ENCODE measurements at regions not wholly inside any gene's neighbourhood (a gene's known extent, or its start where the extent isn't known, plus 50 kb on each side); places are given as distances from the start of the nearest gene placed in this dataset.

GRCh38 chr2:23238011-23238657, 146.8 kb upstream of the KLHL29 start:
- Histone ChIP-seq H3F3A (ENCODE audit: control insufficient read depth, insufficient read depth) (no peaks in the 10 kb centered on the region), H3K4me3 (ENCODE audit: low read length) (no peak overlapping the region), H3K27ac (ENCODE audit: low read depth, low read length) (no peak overlapping the region), H4K20me1 (ENCODE audit: control insufficient read depth, insufficient read depth, low read depth, low read length) (no peaks in the 10 kb centered on the region), H3K4me1 (ENCODE audit: control insufficient read depth, low read length) (no peaks in the 10 kb centered on the region), H3K79me2 (ENCODE audit: control insufficient read depth, low read length) (no peaks in the 10 kb centered on the region), H3K9me2 (replicated peaks; ENCODE audit: control insufficient read depth, low read length) (no peaks in the 10 kb centered on the region), H3K27me3 (ENCODE audit: control insufficient read depth, low read length) (no peaks in the 10 kb centered on the region), H3K4me2 (ENCODE audit: low read length) (no peak overlapping the region), H3K9me3 (ENCODE audit: control insufficient read depth, insufficient read depth, low read length) (no peaks in the 10 kb centered on the region), H3K36me3 (ENCODE audit: control insufficient read depth, low read length) (no peaks in the 10 kb centered on the region)
- TF ChIP-seq, protein P1, sequence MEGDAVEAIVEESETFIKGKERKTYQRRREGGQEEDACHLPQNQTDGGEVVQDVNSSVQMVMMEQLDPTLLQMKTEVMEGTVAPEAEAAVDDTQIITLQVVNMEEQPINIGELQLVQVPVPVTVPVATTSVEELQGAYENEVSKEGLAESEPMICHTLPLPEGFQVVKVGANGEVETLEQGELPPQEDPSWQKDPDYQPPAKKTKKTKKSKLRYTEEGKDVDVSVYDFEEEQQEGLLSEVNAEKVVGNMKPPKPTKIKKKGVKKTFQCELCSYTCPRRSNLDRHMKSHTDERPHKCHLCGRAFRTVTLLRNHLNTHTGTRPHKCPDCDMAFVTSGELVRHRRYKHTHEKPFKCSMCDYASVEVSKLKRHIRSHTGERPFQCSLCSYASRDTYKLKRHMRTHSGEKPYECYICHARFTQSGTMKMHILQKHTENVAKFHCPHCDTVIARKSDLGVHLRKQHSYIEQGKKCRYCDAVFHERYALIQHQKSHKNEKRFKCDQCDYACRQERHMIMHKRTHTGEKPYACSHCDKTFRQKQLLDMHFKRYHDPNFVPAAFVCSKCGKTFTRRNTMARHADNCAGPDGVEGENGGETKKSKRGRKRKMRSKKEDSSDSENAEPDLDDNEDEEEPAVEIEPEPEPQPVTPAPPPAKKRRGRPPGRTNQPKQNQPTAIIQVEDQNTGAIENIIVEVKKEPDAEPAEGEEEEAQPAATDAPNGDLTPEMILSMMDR (IDR thresholded peaks at IDR 0.05; ENCODE audit: low read depth, low read length, poor library complexity, severe bottlenecking) = no peak
- TF ChIP-seq EZH2phosphoT487 (IDR thresholded peaks at IDR 0.05; ENCODE audit: borderline replicate concordance, low read length) = no peak

GRCh38 chr2:23239374-23239773, 145.6 kb upstream of the KLHL29 start:
- Histone ChIP-seq H3K27me3 (ENCODE audit: control insufficient read depth, low read length) (no peaks in the 10 kb centered on the region), H3K27ac (ENCODE audit: low read depth, low read length) (no peak overlapping the region), H3K79me2 (ENCODE audit: control insufficient read depth, low read length) (no peaks in the 10 kb centered on the region), H3K9me2 (replicated peaks; ENCODE audit: control insufficient read depth, low read length) (no peaks in the 10 kb centered on the region), H3K36me3 (ENCODE audit: control insufficient read depth, low read length) (no peaks in the 10 kb centered on the region), H3K4me2 (ENCODE audit: low read length) (no peak overlapping the region), H3F3A (ENCODE audit: control insufficient read depth, insufficient read depth) (no peaks in the 10 kb centered on the region), H4K20me1 (ENCODE audit: control insufficient read depth, insufficient read depth, low read depth, low read length) (no peaks in the 10 kb centered on the region), H3K9me3 (ENCODE audit: control insufficient read depth, insufficient read depth, low read length) (no peaks in the 10 kb centered on the region), H3K4me1 (ENCODE audit: control insufficient read depth, low read length) (no peaks in the 10 kb centered on the region), H3K4me3 (ENCODE audit: low read length) (no peak overlapping the region)
- no peak for TF ChIP-seq EZH2phosphoT487 (IDR thresholded peaks at IDR 0.05; ENCODE audit: borderline replicate concordance, low read length)
- TF ChIP-seq, protein P1 (IDR thresholded peaks at IDR 0.05; ENCODE audit: low read depth, low read length, poor library complexity, severe bottlenecking) = no peak

DNA sequence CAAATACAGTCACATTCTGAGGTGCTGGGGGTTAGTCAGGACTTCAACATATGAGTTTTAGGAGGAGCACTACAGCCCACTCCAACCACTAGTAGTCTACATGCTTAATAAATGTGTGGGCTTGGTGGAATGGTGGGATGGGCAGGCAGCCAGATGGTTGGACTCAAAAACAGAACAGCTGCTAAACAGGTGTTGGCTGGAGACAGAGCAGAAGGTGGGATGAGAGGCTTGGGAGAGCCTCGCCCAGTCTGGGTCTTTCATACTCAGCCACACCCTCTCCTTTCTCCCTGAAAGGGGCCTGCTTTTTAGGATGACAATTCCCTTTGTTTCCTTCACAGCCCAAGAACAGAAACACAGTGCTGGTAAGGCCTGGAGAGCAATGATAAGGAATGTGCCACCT, 143.9 kb upstream of the KLHL29 start:
- no peaks in the 10 kb centered on the region for H4K20me1 ChIP-seq (ENCODE audit: control insufficient read depth, insufficient read depth, low read depth, low read length)
- no peaks in the 10 kb centered on the region for H3K9me3 ChIP-seq (ENCODE audit: control insufficient read depth, insufficient read depth, low read length)
- TF ChIP-seq EZH2phosphoT487 (IDR thresholded peaks at IDR 0.05; ENCODE audit: borderline replicate concordance, low read length) = no peak
- TF ChIP-seq, protein P1 (IDR thresholded peaks at IDR 0.05; ENCODE audit: low read depth, low read length, poor library complexity, severe bottlenecking) = no peak
- H3K4me2 ChIP-seq (ENCODE audit: low read length) = no peak overlapping the region
- H3F3A ChIP-seq (ENCODE audit: control insufficient read depth, insufficient read depth) = no peaks in the 10 kb centered on the region
- no peaks in the 10 kb centered on the region for H3K36me3 ChIP-seq (ENCODE audit: control insufficient read depth, low read length)
- no peak overlapping the region for H3K27ac ChIP-seq (ENCODE audit: low read depth, low read length)
- H3K79me2 ChIP-seq (ENCODE audit: control insufficient read depth, low read length) = no peaks in the 10 kb centered on the region
- H3K27me3 ChIP-seq (ENCODE audit: control insufficient read depth, low read length) = no peaks in the 10 kb centered on the region
- no peak overlapping the region for H3K4me3 ChIP-seq (ENCODE audit: low read length)
- no peaks in the 10 kb centered on the region for H3K4me1 ChIP-seq (ENCODE audit: control insufficient read depth, low read length)
- H3K9me2 ChIP-seq (replicated peaks; ENCODE audit: control insufficient read depth, low read length) = no peaks in the 10 kb centered on the region
